HEK293 (cell line): ENCODE measurements at regions not wholly inside any gene's neighbourhood (a gene's known extent, or its start where the extent isn't known, plus 50 kb on each side); places are given as distances from the start of the nearest gene placed in this dataset.
"Not testable (repeated sequence)": the region's sequence is repeated elsewhere in the genome, so short reads cannot be mapped to it uniquely, and the experiment has no call there.

ENCODE experiments used
- ATF2 ChIP-seq: fragments of 450-650 bp; formaldehyde crosslinking; IDR thresholded peaks from 2 replicates; pipeline ENCODE4 v1.5.1; 2016; ENCODE audit warnings: missing biosample characterization, missing genetic modification characterization, low read depth
- BCL11B ChIP-seq: fragments of 450-650 bp; formaldehyde crosslinking; IDR thresholded peaks from 2 replicates; pipeline ENCODE4 v1.5.1; 2016; ENCODE audit warnings: low read depth, missing biosample characterization, missing genetic modification characterization
- CTCF ChIP-seq: fragments of 450-650 bp; formaldehyde crosslinking; IDR thresholded peaks from 2 replicates; pipeline ENCODE4 v1.5.1; 2016; ENCODE audit warnings: missing biosample characterization, missing genetic modification characterization
- TCF7L2 ChIP-seq: IDR thresholded peaks from 2 replicates; pipeline ENCODE4 v1.6.1; 2011; ENCODE audit warnings: low read depth, mild to moderate bottlenecking, inconsistent platforms, low read length, moderate library complexity, borderline replicate concordance
- ZBTB44 ChIP-seq: fragments of 450-650 bp; IDR thresholded peaks from 2 replicates; pipeline ENCODE4 v1.5.1; 2018; ENCODE audit warnings: missing biosample characterization, mild to moderate bottlenecking, missing genetic modification characterization
- ZFHX2 ChIP-seq: fragments of 450-650 bp; formaldehyde crosslinking; conservative IDR thresholded peaks from 2 replicates; pipeline ENCODE4 v1.5.1; 2016; ENCODE audit warnings: missing biosample characterization, missing genetic modification characterization
- ZFP3 ChIP-seq: fragments of 450-650 bp; formaldehyde crosslinking; IDR thresholded peaks from 2 replicates; pipeline ENCODE4 v1.5.1; 2016; ENCODE audit warnings: low read depth, missing biosample characterization, missing genetic modification characterization
- ZNF585B ChIP-seq: fragments of 450-650 bp; formaldehyde crosslinking; IDR thresholded peaks from 2 replicates; pipeline ENCODE4 v1.5.1; 2016; ENCODE audit warnings: missing biosample characterization, missing genetic modification characterization
- ZNF629 ChIP-seq: fragments of 450-650 bp; formaldehyde crosslinking; IDR thresholded peaks from 2 replicates; pipeline ENCODE4 v1.5.1; 2017; ENCODE audit warnings: missing biosample characterization, missing genetic modification characterization
- ZNF76 ChIP-seq: fragments of 450-650 bp; formaldehyde crosslinking; IDR thresholded peaks from 2 replicates; pipeline ENCODE4; 2016; ENCODE audit warnings: low read depth, missing biosample characterization, missing genetic modification characterization, borderline replicate concordance
- TF ChIP-seq, protein P1 (sequence below): fragments of 450-650 bp; formaldehyde crosslinking; IDR thresholded peaks from 2 replicates; pipeline ENCODE4; 2016; ENCODE audit warnings: missing biosample characterization, missing genetic modification characterization

DNA sequence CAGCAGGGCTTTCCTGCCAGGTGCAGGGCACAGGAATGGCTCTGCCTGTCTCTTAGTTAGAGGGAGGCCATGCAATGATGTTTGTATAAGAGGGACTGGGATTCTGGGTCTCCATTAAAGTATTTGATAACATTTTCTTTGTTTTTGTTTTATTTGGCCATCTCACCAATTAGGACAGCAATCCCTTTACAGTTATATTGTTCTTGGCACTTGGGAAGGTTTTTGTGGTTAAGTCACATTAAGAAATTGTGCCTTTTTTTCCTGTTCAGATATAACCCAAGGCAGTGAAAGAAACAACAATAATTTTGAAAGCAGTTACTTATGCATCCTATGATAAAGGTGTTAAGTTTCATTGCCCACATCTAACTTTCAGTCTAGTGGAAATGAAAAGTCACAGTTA lies 237.4 kb upstream of the PRSS58 start:
- TF ChIP-seq BCL11B (tag by site-specific recombination); ZNF629; ZFHX2 (tag by site-specific recombination); TCF7L2; CTCF; ATF2 (tag by site-specific recombination); ZNF585B (tag by site-specific recombination); ZNF76 (tag by site-specific recombination); ZFP3; ZBTB44 (tag by site-specific recombination): not testable (repeated sequence)
- TF ChIP-seq, protein P1, sequence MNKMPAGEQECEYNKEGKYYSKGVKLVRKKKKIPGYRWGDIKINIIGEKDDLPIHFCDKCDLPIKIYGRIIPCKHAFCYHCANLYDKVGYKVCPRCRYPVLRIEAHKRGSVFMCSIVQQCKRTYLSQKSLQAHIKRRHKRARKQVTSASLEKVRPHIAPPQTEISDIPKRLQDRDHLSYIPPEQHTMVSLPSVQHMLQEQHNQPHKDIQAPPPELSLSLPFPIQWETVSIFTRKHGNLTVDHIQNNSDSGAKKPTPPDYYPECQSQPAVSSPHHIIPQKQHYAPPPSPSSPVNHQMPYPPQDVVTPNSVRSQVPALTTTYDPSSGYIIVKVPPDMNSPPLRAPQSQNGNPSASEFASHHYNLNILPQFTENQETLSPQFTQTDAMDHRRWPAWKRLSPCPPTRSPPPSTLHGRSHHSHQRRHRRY (tag by site-specific recombination) = not testable (repeated sequence)
